ENCODE measurements at regions not wholly inside any gene's neighbourhood (a gene's known extent, or its start where the extent isn't known, plus 50 kb on each side); places are given as distances from the start of the nearest gene placed in this dataset.
"Not testable (repeated sequence)": the region's sequence is repeated elsewhere in the genome, so short reads cannot be mapped to it uniquely, and the experiment has no call there.

DNA sequence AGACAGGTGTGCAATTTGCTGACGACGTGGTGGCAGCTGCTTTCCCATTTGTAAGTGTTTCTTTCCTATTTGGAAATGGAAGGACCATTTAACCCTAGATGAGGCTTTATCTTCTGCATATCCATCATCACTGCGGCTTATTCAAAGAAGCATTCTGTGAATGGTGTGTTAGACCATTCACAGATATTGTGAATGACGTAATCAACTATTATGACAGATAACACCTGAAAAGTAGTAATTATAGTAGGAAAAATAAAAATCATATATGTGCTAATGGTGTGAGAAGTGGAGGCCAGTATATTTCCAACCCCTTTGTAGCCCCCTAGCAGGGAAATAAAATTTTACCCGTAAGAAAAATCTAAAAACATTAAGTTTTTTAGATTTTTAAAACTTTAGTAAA lies 424.5 kb upstream of the CRIM1 start:
- no peak for DNase-seq

DNA sequence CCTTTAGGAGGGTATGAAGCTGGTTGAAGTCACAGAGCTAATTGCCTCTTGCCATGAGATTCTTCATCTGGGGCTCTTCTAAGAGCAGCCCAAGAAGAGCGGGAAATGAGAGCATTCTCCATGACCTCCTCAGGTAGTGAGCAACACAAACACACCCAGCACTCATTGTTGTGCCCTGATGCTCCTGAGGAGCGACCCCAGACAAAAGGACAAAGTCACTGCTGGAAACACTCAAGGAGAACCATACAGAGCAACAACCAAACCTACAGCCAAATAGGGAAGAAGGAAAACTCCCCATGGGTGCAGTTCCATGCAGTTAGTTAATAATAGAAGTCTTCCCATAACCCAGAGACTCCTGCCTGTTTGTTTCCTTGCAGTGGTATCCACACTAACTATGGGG lies 426.0 kb upstream of the CRIM1 start:
- DNase-seq = no peak

DNA sequence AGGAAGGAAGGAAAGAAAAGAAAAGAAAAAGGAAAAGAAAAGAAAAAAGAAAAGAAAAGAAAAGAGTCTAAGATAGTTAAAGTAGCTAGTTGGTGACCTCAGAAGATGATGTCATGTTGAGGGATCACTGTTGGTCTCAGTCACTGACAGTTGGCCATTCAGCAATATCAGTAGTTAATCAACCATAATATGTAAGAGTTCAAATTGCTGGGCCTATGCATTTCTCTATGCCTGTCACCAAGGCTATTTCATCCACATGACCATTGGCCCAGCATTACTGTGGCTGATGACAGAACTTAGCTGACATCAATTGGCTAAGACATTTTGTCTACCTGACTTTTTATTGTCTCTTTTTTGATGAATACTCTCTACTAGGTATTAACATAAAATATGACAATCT lies 435.5 kb upstream of the CRIM1 start:
- no peak for DNase-seq

DNA sequence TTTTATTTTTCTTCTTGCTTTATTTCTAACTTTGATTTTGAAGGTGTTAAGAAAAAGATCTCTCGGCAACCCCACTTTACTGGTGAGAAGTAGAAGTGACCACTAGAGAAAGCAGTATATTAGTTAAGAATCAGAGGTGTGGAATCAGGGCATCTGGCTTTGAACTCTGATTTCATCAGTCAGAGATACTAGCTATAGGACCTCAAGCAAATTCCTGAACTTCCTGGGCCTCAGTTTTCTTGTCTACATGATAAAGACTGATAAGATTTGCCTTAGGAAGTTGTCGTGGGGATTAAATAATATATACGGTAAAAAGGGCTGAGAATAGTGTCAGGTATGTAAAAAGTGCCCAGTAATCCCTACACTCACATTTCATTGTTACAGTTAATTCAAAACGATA lies 440.3 kb upstream of the CRIM1 start:
- DNase-seq = no peak

- DNase-seq = no peak
These were observed 463.6 kb upstream of the CRIM1 start for GRCh38 chr2:35891936-35892335.

DNA sequence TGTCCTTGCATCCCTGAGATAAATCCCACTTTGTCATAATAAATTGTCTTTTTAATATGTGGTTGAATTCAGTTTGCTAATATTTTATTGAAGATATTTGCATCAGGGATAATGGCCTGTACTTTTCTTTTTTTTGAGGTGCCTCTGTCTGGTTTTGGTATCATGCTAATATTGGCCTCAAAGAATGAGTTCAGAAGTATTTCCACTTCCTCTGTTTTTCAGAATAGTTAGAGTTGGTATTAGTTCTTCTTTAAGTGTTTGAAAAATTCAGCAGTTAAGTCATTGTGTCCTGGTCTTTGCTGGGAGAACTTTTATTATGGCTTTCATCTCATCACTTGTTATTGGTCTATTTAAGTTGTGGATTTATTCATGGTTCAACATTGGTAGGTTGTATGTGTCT lies 464.1 kb upstream of the CRIM1 start:
- DNase-seq = no peak

GRCh38 chr2:35887146-35887545 lies 468.4 kb upstream of the CRIM1 start:
- no peak for DNase-seq

DNA sequence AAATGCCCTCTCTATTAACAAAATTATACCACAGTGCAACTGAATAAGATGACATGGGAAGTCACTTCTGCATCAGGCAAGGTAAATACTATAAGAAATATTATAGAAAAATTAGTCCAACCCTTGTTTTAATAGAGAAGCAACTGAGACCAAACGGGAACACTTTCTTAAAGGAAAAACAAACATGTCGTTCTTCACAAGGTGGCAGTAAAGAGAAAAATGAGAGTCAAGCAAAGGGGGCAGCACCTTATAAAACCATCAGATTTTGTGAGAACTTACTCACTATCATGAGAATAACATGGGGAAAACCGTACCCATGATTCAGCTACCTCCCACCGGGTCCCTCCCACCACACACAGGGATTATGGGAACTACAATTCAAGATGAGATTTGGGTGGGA lies 481.7 kb upstream of the CRIM1 start:
- DNase-seq = no peak

DNA sequence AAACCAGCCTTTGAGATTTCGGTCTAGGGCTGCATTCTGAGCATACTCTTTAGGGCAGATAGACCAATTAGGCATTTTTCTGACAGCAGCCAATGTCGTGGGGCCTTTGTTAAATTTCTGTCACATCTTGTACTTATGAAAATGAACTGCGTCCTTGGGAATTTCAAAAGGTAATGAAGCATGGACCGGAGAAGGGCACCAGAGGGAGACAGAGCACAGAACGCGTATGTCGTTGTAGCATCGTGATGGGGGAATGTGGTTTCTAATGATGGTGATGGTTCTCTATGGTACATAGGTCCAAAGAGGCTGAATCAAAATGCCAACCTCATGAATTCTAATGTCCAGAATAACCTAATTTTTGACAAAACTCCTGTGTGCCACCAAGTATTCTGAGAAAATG lies 483.9 kb upstream of the CRIM1 start:
- no peak for DNase-seq

- no peak for DNase-seq
These were observed 484.9 kb upstream of the CRIM1 start for GRCh38 chr2:35870713-35871112.

GRCh38 chr2:35864141-35864540 lies 491.4 kb upstream of the CRIM1 start:
- no peak for DNase-seq

GRCh38 chr2:35858216-35858615 lies 497.4 kb upstream of the CRIM1 start:
- DNase-seq = no peak

GRCh38 chr2:35857498-35857897 lies 498.1 kb upstream of the CRIM1 start:
- DNase-seq = no peak

GRCh38 chr2:35831385-35831784 lies 524.2 kb upstream of the CRIM1 start:
- DNase-seq = no peak

DNA sequence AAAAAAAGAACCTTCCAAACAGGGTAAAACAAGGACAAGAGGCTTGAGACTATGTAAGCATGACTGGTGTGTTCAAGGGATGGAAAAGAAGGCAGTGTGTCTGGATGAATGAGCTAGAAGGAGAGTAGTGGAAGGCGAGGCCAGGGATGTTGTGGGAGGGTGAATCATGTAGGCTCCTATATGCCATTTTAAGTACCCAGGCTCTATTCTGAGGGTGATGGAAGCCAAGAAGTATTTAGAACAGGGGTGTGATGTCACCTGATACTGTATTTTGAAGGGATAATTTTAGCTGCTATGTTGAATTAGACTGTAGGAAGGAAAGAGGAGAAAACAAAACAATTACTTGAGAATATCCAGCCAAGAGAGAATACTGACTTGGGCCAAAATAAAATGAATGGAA lies 524.7 kb upstream of the CRIM1 start:
- DNase-seq = no peak

DNA sequence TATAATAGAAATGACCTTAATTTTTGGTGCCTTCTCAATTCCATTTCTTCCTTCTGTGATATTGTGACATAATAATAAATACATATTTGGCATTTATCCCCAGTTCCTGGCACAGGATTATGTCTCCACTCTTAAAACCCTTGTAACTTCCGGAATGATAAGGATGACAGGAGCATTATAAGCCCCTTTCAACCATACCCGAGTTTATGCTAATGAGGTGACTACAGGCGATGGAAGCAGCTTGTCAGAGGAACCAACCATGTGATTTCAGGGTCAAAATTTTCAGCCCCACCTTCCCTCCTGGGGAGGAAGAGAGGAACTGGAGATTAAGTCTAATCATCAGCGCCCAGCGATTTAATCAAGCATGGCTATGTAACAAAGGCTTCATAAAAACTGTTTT lies 528.5 kb upstream of the CRIM1 start:
- no peak for DNase-seq

GRCh38 chr2:35822716-35823115 lies 532.9 kb upstream of the CRIM1 start:
- no peak for DNase-seq

DNA sequence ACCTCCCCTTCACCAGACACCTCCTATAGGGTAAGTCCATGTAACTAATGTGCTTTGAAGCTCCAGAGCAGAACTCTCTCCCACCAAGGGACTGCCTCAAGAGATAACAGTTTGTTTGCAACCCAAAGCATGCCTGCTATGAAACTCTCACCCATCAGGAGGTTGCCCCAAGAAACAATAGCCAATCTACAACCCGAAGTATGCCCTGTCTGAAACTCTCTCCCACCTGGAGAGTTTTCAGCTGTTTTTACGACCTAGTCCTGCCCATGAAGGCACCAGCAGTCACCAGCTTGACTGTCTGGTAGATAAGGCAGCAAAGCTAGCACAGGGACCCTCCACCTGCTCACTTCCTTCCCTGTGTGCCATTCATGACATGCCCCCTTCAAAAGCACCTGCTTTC lies 533.9 kb upstream of the CRIM1 start:
- DNase-seq = no peak

DNA sequence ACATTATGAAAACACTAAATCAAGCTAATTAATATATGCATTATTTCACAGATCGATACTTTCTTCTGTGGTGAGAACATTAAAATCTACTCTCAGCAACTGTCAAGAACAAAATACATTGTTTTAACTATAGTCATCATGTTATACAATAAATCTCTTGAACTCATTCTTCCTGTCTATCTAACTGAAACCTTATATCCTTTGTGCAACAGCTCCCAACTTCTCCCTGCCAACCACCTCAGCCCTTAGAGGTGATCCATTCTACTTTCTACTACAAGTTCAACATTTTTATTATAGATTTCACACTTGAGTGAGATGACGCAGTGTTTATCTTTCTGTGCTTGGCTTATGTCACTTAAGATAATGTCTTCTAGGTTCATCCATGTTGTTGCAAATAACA lies 535.2 kb upstream of the CRIM1 start:
- DNase-seq = no peak

DNA sequence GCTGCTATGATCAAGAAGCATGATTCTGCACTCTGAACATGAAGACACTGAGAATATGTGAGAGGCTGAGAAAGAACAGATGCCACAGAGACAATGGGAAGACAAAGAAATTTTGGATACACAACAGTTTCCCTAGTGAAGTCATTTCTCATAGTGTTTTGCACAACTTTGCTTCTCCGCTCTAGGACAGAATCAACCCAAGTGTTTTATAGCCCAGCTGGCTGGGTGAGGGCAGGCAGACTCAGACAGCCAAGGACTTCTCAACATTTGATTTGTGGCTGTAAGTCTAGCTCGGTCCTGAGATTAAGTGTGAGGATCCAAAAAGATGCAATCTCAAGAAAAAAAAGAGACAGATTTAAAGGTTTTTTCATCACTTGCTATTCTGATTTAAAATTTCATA lies 536.5 kb upstream of the CRIM1 start:
- no peak for DNase-seq

DNA sequence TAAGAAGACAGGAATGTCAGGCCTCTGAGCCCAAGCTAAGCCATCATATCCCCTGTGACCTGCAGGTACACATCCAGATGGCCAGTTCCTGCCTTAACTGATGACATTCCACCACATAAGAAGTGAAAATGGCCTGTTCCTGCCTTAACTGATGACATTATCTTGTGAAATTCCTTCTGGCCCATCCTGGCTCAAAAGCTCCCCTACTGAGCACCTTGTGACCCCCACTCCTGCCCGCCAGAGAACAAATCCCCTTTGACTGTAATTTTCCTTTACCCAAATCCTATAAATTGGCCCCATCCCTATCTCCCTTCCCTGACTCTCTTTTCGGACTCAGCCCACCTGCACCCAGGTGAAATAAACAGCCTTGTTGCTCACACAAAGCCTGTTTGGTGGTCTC lies 537.2 kb upstream of the CRIM1 start:
- DNase-seq = not testable (repeated sequence)

GRCh38 chr2:35814597-35814996 lies 541.0 kb upstream of the CRIM1 start:
- DNase-seq = not testable (repeated sequence)

GRCh38 chr2:35803126-35803525 lies 552.5 kb upstream of the CRIM1 start:
- no peak for DNase-seq

- DNase-seq = no peak
These were observed 560.7 kb upstream of the CRIM1 start for GRCh38 chr2:35794796-35795450.

DNA sequence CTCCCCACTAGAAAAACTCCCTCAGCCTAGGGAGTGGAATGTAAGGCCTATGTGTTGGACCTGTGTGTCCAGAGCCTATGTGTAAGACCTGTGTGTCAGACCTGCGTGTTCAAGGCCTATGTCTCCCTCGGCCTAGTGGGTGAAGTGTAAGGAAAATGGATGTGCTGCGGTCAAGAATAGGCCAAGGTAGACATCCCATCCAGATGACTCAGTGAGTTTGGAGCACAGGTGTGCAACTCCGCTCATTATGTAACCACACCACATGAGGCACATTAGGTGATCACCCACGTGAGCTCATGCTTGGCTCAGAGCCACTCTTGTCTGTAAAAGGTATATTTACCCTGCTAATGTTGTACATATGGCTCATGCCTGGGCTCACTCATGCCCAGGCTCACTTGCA lies 565.3 kb upstream of the CRIM1 start:
- no peak for DNase-seq

DNA sequence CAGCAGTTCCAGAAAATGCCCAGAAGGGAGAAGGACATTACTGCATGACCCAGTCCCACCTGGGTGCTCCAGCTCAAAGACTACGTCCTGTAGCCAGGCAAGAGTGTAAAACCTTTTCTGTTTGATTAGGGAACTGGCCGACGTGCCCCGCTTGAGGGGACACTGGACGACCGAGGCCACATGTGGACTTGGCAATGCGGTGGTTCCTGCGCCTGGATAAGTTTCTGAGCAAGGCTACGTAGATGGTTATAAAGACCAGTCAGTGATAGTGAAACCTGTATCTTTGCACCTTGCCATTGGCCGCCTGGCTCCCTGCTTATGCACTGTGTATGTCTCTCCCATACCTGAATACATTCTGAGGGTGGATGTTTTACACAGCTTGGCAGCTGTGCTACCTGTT lies 567.0 kb upstream of the CRIM1 start:
- DNase-seq = no peak
